ENCODE measurements at regions not wholly inside any gene's neighbourhood (a gene's known extent, or its start where the extent isn't known, plus 50 kb on each side); places are given as distances from the start of the nearest gene placed in this dataset.

DNA sequence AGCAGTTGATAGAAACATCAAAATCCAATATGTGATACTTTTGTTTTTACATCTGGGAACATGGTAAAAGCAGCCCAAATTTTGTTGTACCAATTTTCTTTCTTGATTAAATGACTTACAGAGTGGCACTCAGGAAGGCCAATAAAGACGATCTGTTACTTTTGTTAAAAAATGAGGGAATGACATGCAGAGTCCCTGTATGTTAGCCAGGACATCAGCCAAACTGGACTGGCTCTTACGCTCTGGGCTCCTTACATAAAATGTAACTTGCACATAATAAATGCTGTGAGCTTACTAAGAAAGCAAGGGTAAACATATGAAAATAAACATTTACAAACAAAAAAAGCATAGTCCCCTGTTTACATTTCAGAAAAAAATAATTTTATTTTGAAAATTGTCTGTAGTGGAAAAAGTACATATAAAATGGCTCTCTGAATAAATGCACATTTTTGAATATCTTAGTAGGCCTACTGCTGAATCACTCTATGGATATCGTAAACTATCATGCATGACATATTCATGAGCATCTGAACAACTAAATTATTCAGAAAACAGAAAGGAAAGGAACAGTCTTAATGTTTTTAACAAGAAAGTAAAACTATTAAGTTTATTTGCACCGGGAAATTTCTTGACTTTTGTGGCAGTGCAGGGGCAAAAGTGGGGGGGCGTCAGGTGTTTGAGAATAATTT lies 534.5 kb downstream of the KCTD12 start:
- Histone ChIP-seq H3K27me3 (ENCODE audit: insufficient read depth) (no peaks in the 10 kb centered on the region), H3K9me3 (no peaks in the 10 kb centered on the region), H2AFZ (ENCODE audit: low read depth) (no peak overlapping the region), H3F3A (replicated peaks; ENCODE audit: insufficient read depth) (no peaks in the 10 kb centered on the region), H3K27ac (ENCODE audit: low read depth in 2 of 2, low read length in 1 of 2) (no peak overlapping the region), H3K79me2 (ENCODE audit: insufficient read depth) (no peaks in the 10 kb centered on the region), H3K9ac (no peak overlapping the region), H3K9me2 (no peaks in the 10 kb centered on the region), H3K4me2 (no peak overlapping the region), H4K20me1 (ENCODE audit: insufficient read depth) (no peaks in the 10 kb centered on the region), H3K4me1 (ENCODE audit: control insufficient read depth in 1 of 2, insufficient read depth in 2 of 2, low read depth in 1 of 2, low read length in 1 of 2) (no peaks in the 10 kb centered on the region), H3K36me3 (replicated peaks in 1 of 2; ENCODE audit: control insufficient read depth in 1 of 2, insufficient read depth in 2 of 2, low read length in 1 of 2) (no peaks in the 10 kb centered on the region), H3K4me3 (ENCODE audit: low read depth in 2 of 2, low read length in 1 of 2) (no peak overlapping the region)
- POLR2A ChIA-PET = no interaction called here
- DNase-seq = no peak
- CTCF ChIA-PET = interaction anchor here (0.6 kb wide), 1 partner anchor 18 kb away, joined by 3 read pairs; no protein-coding TSS in a partner anchor
- 14% methylated on average over 5 of the region's 5 CpGs for WGBS (ENCODE audit: low lambda C conversion rate)
- TF ChIP-seq, protein P1, sequence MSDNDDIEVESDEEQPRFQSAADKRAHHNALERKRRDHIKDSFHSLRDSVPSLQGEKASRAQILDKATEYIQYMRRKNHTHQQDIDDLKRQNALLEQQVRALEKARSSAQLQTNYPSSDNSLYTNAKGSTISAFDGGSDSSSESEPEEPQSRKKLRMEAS (IDR thresholded peaks at IDR 0.05; ENCODE audit: low read depth) = no peak
- TF ChIP-seq REST (IDR thresholded peaks at IDR 0.05; ENCODE audit: low read depth, low read length) (no peak), EP300 (IDR thresholded peaks at IDR 0.05; ENCODE audit: borderline replicate concordance in 1 of 2, low read depth in 1 of 2, low read length in 1 of 2) (no peak), CTCF (IDR thresholded peaks at IDR 0.05) (no peak), GATA2 (CRISPR knock-in tag; IDR thresholded peaks at IDR 0.05) (no peak), CHD2 (IDR thresholded peaks at IDR 0.05; ENCODE audit: low read length, partially characterized antibody) (no peak), NFIC (IDR thresholded peaks at IDR 0.05; ENCODE audit: borderline replicate concordance) (no peak), POLR2AphosphoS5 (IDR thresholded peaks at IDR 0.05; ENCODE audit: low read depth, low read length) (no peak), MEF2A (IDR thresholded peaks at IDR 0.05; ENCODE audit: borderline replicate concordance, low read depth) (no peak), RXRA (IDR thresholded peaks at IDR 0.05; ENCODE audit: borderline replicate concordance, low read depth) (no peak), SIN3A (IDR thresholded peaks at IDR 0.05; ENCODE audit: borderline replicate concordance, low read depth, low read length) (no peak), RAD21 (IDR thresholded peaks at IDR 0.05; ENCODE audit: low read length) (no peak)
- TF ChIP-seq, protein P2, sequence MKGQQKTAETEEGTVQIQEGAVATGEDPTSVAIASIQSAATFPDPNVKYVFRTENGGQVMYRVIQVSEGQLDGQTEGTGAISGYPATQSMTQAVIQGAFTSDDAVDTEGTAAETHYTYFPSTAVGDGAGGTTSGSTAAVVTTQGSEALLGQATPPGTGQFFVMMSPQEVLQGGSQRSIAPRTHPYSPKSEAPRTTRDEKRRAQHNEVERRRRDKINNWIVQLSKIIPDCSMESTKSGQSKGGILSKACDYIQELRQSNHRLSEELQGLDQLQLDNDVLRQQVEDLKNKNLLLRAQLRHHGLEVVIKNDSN (IDR thresholded peaks at IDR 0.05; ENCODE audit: borderline replicate concordance, low read depth) = no peak
